Gastroesophageal sphincter (tissue), 4 donors: ENCODE measurements at regions not wholly inside any gene's neighbourhood (a gene's known extent, or its start where the extent isn't known, plus 50 kb on each side); places are given as distances from the start of the nearest gene placed in this dataset.

Experiments
- ATAC-seq: fragments of 150-250 bp; one replicate; pipeline ENCODE4 v1.9.1; 2016; ENCODE audit warnings: mild to moderate bottlenecking, moderate library complexity
- H3K27ac ChIP-seq, 4 donors: fragments of 200-600 bp; sonication (generic) in 3 of 4; 1 replicate in 3 of 4; 2 replicates in 1 of 4; pipeline ENCODE4 v1.5.1; 2016 to 2019
- H3K27me3 ChIP-seq: fragments of 200-600 bp; sonication (generic); one replicate; pipeline ENCODE4 v1.5.1; 2019
- H3K36me3 ChIP-seq, 2 donors: fragments of 200-600 bp; sonication (generic); one replicate each; pipeline ENCODE4 v1.5.1; 2019; ENCODE audit warnings: control low read depth in 1 of 2
- H3K4me1 ChIP-seq, 3 donors: fragments of 200-600 bp; sonication (generic); 1 replicate in 2 of 3; 2 replicates in 1 of 3; pipeline ENCODE4 v1.5.1; 2016 to 2019; ENCODE audit warnings: control low read depth in 2 of 3
- H3K4me3 ChIP-seq, 2 donors: fragments of 200-600 bp; sonication (generic); one replicate each; pipeline ENCODE4 v1.5.1; 2019; ENCODE audit warnings: mild to moderate bottlenecking in 1 of 2, moderate library complexity in 1 of 2
- H3K9me3 ChIP-seq, 3 donors: fragments of 200-600 bp; sonication (generic); one replicate each; pipeline ENCODE4 v1.5.1; 2017 to 2019; ENCODE audit warnings: control low read depth in 2 of 3
- CTCF ChIP-seq, 4 experiments: fragments of 200-600 bp in 2 of 4; fragments of 450-650 bp in 2 of 4; sonication (generic) in 1 of 4; IDR thresholded peaks; one replicate each; pipeline ENCODE4 v1.5.1; 2017 to 2019; ENCODE audit warnings: antibody characterized with exemption in 4 of 4, mild to moderate bottlenecking in 2 of 4, moderate library complexity in 2 of 4
- EP300 ChIP-seq: sonication (generic); formaldehyde crosslinking; IDR thresholded peaks from one replicate; pipeline ENCODE4 v1.6.1; 2017; ENCODE audit warnings: antibody characterized with exemption, mild to moderate bottlenecking
- POLR2A ChIP-seq, 2 donors: fragments of 450-650 bp; IDR thresholded peaks; one replicate each; pipeline ENCODE4 v1.6.1; 2017; ENCODE audit warnings: antibody characterized with exemption in 2 of 2, mild to moderate bottlenecking in 2 of 2, moderate library complexity in 1 of 2
- POLR2AphosphoS5 ChIP-seq: sonication (generic); formaldehyde crosslinking; IDR thresholded peaks from one replicate; pipeline ENCODE4 v1.6.1; 2017; ENCODE audit warnings: antibody characterized with exemption
- WGBS, 2 donors: methylation state at CpG; one replicate each; pipeline ENCODE4 v1.1.5; 2018; ENCODE audit warnings: low coverage in 1 of 2; 5-methylcytosine and 5-hydroxymethylcytosine counted together

GRCh38 chr1:177585302-177586220 is 384.3 kb downstream of the SEC16B start:
- Histone ChIP-seq H3K4me1 (no peaks in the 10 kb centered on the region), H3K9me3 (no peaks in the 10 kb centered on the region), H3K27ac (no peak overlapping the region), H3K4me3 (no peak overlapping the region), H3K27me3 (no peaks in the 10 kb centered on the region), H3K36me3 (no peaks in the 10 kb centered on the region)
- 15 to 54% methylated on average over 3 of the region's 3 CpGs for WGBS, 2 donors
- no peak for ATAC-seq
- TF ChIP-seq EP300 (no peak), CTCF (IDR thresholded peaks at IDR 0.05) (no peak), POLR2AphosphoS5 (no peak), POLR2A (IDR thresholded peaks at IDR 0.05) (no peak)

- no peaks in the 10 kb centered on the region for H3K4me1 ChIP-seq
- no peak for ATAC-seq
- no peaks in the 10 kb centered on the region for H3K9me3 ChIP-seq
- no peak overlapping the region for H3K4me3 ChIP-seq
- H3K36me3 ChIP-seq: no peaks in the 10 kb centered on the region
- 45 to 91% methylated on average over 1 to 2 of the region's 2 CpGs for WGBS, 2 donors
- H3K27ac ChIP-seq: no peak overlapping the region
- no peaks in the 10 kb centered on the region for H3K27me3 ChIP-seq
- no peak for TF ChIP-seq POLR2A (IDR thresholded peaks at IDR 0.05)
- no peak for TF ChIP-seq CTCF (IDR thresholded peaks at IDR 0.05)
- TF ChIP-seq POLR2AphosphoS5: no peak
- TF ChIP-seq EP300: no peak
Observed at GRCh38 chr1:177573901-177574300, 396.0 kb downstream of the SEC16B start.

- Histone ChIP-seq H3K27me3 (no peaks in the 10 kb centered on the region), H3K9me3 (no peaks in the 10 kb centered on the region), H3K4me1 (no peaks in the 10 kb centered on the region), H3K4me3 (no peak overlapping the region), H3K36me3 (no peaks in the 10 kb centered on the region), H3K27ac (no peak overlapping the region)
- WGBS, 2 donors: 10 to 54% methylated on average over 2 to 5 of the region's 5 CpGs
- no peak for TF ChIP-seq CTCF (IDR thresholded peaks at IDR 0.05)
- no peak for TF ChIP-seq POLR2AphosphoS5
- no peak for TF ChIP-seq POLR2A (IDR thresholded peaks at IDR 0.05)
- no peak for TF ChIP-seq EP300
- no peak for ATAC-seq
Observed at GRCh38 chr1:177571485-177572076, 398.3 kb downstream of the SEC16B start.

- Histone ChIP-seq H3K27ac (no peak overlapping the region), H3K4me1 (no peaks in the 10 kb centered on the region), H3K27me3 (no peaks in the 10 kb centered on the region), H3K4me3 (no peak overlapping the region), H3K36me3 (no peaks in the 10 kb centered on the region), H3K9me3 (no peaks in the 10 kb centered on the region)
- TF ChIP-seq POLR2A (IDR thresholded peaks at IDR 0.05) (no peak), CTCF (IDR thresholded peaks at IDR 0.05) (no peak), POLR2AphosphoS5 (no peak), EP300 (no peak)
- no peak for ATAC-seq
- 14% methylated on average over 1 of the region's 1 CpG; no CpG with 5 or more reads in 1 of the 2 donors for WGBS, 2 donors
Observed at GRCh38 chr1:177571076-177571475, 398.8 kb downstream of the SEC16B start.
